ENCODE measurements at regions not wholly inside any gene's neighbourhood (a gene's known extent, or its start where the extent isn't known, plus 50 kb on each side); places are given as distances from the start of the nearest gene placed in this dataset.
"Not testable (repeated sequence)": the region's sequence is repeated elsewhere in the genome, so short reads cannot be mapped to it uniquely, and the experiment has no call there.

- not testable (repeated sequence) for H3K4me3 ChIP-seq, H3K27ac ChIP-seq
- DNase-seq (ENCODE audit: low spot score) = peak; percentile 16
Measured at GRCh38 chr14:19164426-19164825, 197.2 kb downstream of the POTEM start.

GRCh38 chr14:19166056-19166455, 198.8 kb downstream of the POTEM start:
- not testable (repeated sequence) for DNase-seq (ENCODE audit: low spot score); H3K4me3 ChIP-seq; H3K27ac ChIP-seq

GRCh38 chr14:19167454-19168190, 200.4 kb downstream of the POTEM start:
- not testable (repeated sequence) for H3K4me3 ChIP-seq, H3K27ac ChIP-seq
- peak; percentile 26 for DNase-seq (ENCODE audit: low spot score)

GRCh38 chr14:19168261-19168660, 201.0 kb downstream of the POTEM start:
- DNase-seq (ENCODE audit: low spot score) = peak; percentile 5
- H3K4me3 ChIP-seq, H3K27ac ChIP-seq: not testable (repeated sequence)

GRCh38 chr14:19169561-19170362, 202.5 kb downstream of the POTEM start:
- peak; percentile 56 for DNase-seq (ENCODE audit: low spot score)
- not testable (repeated sequence) for H3K4me3 ChIP-seq

GRCh38 chr14:19172745-19173144, 205.5 kb downstream of the POTEM start:
- not testable (repeated sequence) for H3K27ac ChIP-seq; DNase-seq (ENCODE audit: low spot score); H3K4me3 ChIP-seq

More at GRCh38 chr14:19169561-19170362, 202.5 kb downstream of the POTEM start:
- H3K27ac ChIP-seq = not testable (repeated sequence)

GRCh38 chr14:19173188-19173587, 206.0 kb downstream of the POTEM start:
- not testable (repeated sequence) for DNase-seq (ENCODE audit: low spot score); H3K4me3 ChIP-seq; H3K27ac ChIP-seq

GRCh38 chr14:19177435-19177834, 210.2 kb downstream of the POTEM start:
- not testable (repeated sequence) for H3K27ac ChIP-seq; DNase-seq (ENCODE audit: low spot score); H3K4me3 ChIP-seq

- H3K4me3 ChIP-seq, H3K27ac ChIP-seq: not testable (repeated sequence)
- DNase-seq (ENCODE audit: low spot score) = peak; percentile 5
Measured at GRCh38 chr14:19180297-19180696, 213.1 kb downstream of the POTEM start.

- H3K4me3 ChIP-seq; DNase-seq (ENCODE audit: low spot score); H3K27ac ChIP-seq: not testable (repeated sequence)
Measured at GRCh38 chr14:19180881-19181280, 213.6 kb downstream of the POTEM start.

GRCh38 chr14:19195146-19195545, 227.9 kb downstream of the POTEM start:
- H3K27ac ChIP-seq; H3K4me3 ChIP-seq; DNase-seq (ENCODE audit: low spot score): not testable (repeated sequence)

- not testable (repeated sequence) for H3K27ac ChIP-seq, H3K4me3 ChIP-seq
- DNase-seq (ENCODE audit: low spot score) = peak; percentile 52
Measured at GRCh38 chr14:19197488-19198234, 230.4 kb downstream of the POTEM start.

- H3K27ac ChIP-seq, H3K4me3 ChIP-seq: not testable (repeated sequence)
- DNase-seq (ENCODE audit: low spot score) = peak; percentile 11
Measured at GRCh38 chr14:19198341-19198740, 231.1 kb downstream of the POTEM start.

GRCh38 chr14:19201394-19202052, 232.6 kb downstream of the POTEG start:
- H3K27ac ChIP-seq; H3K4me3 ChIP-seq; DNase-seq (ENCODE audit: low spot score): not testable (repeated sequence)

GRCh38 chr14:19202053-19202442, 232.1 kb downstream of the POTEG start:
- H3K27ac ChIP-seq; DNase-seq (ENCODE audit: low spot score): not testable (repeated sequence)

GRCh38 chr14:19203250-19203972, 230.7 kb downstream of the POTEG start:
- not testable (repeated sequence) for H3K27ac ChIP-seq; DNase-seq (ENCODE audit: low spot score); H3K4me3 ChIP-seq

More at GRCh38 chr14:19202053-19202442, 232.1 kb downstream of the POTEG start:
- not testable (repeated sequence) for H3K4me3 ChIP-seq

- not testable (repeated sequence) for DNase-seq (ENCODE audit: low spot score); H3K27ac ChIP-seq; H3K4me3 ChIP-seq
Measured at GRCh38 chr14:19204827-19205226, 229.3 kb downstream of the POTEG start.

GRCh38 chr14:19216480-19216879, 217.7 kb downstream of the POTEG start:
- not testable (repeated sequence) for H3K27ac ChIP-seq; H3K4me3 ChIP-seq; DNase-seq (ENCODE audit: low spot score)
